Dedifferentiated amniotic fluid mesenchymal stem cell (primary cell): ENCODE measurements at regions not wholly inside any gene's neighbourhood (a gene's known extent, or its start where the extent isn't known, plus 50 kb on each side); places are given as distances from the start of the nearest gene placed in this dataset.

Experiments used
- DNase-seq: peaks from one replicate; pipeline ENCODE4 v3.0.0-alpha.2; 2016; ENCODE audit errors: extremely low spot score

DNA sequence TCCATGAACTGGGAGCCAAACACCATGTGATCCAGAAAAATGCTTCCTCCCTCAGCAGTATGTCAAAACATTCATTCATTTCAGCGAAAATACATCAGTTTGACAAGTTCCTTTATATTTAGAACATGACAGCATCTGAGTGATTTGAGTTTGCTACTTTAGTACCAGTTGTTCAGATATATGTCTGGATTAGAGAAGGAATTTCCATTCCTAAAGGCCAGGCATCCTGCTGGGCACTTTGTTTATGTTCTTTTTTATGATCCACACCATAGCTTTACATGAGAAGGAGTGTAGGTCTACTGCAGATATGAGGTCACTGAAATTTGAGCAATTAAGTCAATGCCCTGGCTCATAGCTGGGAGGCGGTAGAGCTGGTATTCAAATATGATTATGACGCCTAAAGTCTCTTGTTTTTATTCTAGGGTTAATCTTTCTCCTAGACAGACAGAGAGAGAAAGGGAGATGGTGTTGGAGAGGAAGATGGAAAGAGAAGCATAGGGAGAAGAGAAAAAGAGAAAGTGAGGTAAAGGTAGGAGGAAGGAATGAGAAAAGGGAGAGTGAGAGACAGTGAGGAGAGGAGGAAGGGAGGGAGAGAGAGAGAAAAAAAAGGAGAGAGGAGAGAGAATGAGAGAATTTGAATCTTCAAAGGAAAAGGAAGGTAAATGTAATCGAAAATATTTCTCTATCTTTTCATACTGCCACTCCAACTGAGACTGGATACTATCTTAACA is 839.5 kb upstream of the FANCL start:
- DNase-seq: no peak

DNA sequence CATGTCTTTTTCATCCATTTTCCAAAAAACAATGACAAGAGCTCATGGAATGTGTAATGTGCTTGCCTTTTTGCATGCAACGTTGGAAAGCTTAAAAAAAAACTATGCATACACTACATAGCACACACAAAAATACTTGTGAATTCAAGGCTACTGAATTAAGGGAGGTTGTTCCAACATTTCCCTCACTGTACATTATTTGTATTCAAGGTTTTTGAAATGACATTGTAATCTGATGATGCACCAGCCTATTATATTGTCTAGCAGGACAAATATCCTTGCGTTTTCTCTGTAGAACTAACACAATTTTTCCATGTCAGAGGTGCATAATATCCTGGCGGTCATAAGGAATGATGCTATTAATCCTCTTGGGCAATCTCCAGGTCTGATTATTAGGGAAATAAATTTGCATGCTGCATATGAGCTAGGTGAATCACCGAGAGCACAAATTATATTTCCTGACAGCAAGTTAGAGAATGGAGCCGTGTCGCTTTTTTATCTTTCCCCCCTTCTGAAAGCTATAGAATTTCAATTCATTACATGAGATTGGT is 836.9 kb upstream of the FANCL start:
- DNase-seq: no peak

DNA sequence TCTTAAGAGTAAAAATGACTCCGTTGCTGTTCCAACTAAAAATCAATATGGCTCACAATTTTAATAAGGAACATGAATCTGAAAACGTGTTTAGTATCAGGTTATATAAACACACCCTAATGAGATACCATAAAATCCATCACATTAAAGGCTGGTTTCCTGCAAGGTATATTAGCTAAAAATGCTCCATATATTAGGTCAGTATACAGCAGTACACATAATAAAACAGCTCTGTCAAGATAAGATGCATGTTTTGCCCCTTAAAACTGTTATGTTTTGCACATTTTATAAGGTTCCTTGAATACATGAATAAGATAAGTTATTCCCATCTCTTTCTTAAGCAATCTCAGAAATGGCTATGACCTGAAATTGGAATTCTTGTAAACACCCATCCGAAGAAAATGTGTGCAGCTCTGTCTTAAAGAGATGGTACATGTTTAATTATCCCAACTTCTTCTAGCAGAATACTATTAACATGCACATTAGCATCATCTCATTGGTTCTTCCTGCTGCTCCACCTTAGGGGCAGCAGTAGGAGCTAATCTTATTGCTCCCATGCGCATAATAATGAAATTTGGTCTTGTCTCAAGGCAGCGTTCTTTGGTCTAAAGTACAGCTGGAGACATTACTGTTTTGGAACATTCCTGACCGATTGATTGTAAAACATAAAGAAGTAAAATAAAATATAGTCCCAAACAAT is 836.1 kb upstream of the FANCL start:
- no peak for DNase-seq

DNA sequence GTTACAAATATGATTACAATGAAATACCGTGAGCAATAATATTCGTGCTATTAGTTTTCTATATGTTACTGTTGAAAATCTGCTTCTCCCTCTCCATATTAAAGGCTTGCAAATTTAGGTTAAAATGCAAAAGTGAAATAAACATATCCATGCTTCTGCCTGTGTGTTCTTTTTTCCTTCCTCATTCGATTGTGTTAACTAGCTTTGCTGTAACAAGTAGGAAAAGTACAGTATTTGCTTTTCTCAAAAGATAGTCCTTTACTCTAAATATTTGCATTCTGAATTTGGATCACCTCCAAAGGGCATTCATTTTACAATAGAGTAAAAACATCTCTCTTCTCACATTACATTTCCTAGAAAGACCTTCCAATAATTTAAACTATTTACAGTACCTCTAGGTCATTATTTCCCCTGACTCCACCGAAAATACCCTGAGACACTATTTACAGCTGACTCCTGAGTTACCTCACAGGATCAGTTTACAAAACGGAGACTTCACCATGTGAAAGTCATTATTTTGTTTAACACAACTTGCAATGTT is 835.0 kb upstream of the FANCL start:
- no peak for DNase-seq

DNA sequence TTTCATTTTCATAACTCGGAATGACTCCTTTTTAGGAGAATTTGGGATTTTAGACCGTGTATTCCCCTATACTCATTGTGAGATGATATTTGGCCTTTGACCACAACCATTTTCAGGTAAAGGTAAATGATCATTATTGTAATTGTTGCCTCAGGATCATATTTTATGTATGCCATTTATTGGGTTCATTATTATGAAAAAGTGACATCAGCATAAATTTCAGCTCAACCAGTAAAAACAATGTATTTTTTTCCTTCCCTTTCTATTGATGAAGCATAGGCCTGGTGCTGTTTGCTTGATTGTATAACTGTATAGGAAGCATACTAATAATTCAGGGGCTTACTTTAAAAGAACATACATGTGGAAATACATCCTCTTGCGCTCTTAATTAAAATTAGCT is 832.9 kb upstream of the FANCL start:
- DNase-seq: no peak

DNA sequence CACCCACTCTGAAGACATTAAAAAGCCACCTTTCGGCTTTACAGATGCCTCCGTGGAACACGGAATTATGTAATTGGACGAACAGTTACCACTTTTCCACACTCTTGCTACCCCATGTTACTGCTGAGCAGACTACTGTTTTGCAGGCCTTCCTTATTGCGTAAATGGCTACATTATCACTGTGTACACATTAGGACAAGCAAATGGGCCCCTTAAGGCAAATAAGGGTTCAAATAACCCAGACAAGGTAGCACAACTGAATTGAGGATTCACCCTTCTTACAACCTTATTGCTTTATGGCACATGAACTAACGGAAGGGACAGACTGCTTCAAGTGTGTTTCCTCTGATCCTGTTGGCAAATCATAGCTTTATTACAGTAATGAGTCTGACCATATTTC is 832.2 kb upstream of the FANCL start:
- DNase-seq: no peak

DNA sequence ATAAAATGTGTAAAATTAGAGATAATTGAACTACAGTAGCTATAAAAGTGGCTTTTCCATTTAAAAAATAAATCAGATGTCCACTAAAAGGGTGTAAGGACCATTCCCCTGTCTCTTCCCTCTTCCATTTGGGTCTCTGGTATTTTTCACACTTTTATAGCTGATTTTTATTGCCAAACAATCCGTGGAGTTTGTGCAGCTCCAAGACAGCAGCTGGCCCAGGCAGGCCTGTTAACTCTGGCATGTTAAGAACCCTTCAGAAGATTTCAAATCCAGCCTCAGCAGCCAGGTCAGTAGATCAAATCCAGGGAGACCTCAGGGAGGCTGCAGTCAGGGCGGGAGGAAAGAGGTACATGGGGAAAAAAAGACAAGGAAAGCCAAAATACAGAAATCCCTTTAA is 827.1 kb upstream of the FANCL start:
- no peak for DNase-seq

DNA sequence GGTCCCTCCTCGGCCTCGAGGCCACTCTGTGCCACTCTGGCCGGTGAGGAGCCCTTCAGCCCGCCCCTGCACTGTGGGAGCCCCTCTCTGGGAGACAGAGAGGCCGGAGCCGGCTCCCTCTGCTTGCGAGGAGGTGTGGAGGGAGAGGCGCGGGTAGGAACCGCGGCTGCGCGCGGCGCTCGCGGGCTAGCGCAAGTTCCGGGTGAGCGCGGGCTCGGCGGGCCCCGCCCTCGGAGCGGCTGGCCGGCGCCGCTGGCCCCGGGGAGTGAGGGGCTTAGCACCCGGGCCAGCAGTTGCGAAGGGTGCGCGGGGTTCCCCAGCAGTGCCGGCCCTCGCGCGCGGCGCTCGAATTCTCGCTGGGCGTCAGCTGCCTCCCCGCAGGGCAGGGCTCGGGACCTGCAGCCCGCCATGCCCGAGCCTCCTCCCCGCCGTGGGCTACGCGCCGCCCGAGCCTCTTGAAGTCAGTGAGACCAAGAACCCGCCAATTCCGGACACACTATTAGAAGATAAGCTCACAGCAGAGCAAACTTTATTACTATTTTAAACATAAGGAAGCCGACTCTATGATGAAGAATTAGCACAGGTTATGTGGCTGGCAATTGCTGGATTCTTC is 825.8 kb upstream of the FANCL start:
- no peak for DNase-seq

DNA sequence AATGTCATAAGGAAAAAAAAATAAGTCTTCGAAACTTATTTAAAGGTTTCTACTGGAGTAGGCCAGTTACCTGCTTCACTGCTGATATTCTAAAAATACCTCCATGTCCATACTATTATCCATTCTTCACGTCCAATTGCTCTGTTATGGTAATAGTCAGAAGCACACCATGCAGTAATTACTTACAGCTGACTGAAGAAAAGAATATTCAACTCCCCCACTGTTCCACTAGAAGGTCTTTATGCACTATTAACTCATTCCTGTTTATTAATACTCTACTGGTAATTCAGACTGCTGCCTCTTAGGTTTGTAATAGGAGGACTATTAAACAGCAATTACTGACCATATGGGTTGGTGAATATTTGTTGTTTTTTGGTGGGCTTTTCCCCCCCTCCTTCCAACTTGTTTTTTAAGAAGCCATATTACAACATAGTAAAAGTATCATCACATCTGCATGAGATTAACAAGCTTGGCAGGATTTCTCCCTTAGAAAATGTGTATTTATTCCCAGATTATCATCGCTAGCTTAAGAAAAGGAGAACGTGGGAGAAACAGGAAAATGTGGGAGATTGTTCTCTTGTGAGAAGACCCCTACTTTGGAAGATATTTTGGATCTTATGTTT is 806.4 kb upstream of the FANCL start:
- no peak for DNase-seq

DNA sequence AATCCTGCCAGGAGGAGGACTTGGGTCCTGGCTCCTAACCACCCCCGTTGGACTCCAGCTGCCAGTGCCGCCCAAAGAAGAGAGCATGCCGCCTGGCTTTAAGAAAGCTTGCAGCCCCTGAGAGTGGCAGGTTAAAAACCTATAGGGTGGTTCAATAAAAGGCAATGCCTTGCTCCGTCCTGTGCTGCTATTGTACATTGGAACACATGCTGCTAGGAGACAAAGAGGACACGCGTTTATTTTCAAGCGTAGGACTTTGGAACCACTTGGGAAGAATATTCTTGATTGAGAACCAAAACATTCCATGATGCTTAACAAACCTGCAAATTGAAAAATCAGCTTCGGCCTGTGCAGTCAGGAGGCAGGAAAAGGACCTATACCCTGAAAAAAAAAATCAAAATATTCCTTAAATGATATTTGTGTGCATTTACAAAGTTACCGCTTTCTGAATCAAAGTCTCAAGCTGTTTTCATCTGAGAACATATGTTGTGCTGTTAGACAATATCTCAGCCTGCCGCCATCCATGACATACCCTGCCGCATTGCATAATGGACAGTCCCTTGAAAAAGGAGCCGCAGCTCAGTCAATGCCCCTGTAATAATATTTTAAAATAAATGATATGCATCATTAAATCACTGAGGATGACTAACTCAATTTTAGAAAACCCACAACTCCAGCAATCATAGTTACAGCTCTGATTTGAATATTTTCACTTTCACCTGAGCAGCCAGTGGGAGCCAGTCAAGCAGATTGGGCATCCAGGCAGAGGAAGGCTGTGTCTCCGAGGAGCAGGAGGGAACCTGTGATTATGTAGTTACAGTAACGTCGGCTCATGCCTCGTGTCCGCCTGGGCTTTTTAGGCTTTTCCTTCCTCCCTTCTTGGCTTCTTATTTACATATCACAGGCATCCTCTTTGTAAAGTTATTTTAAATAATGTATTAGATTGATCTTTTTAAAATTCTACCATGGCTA is 805.6 kb upstream of the FANCL start:
- no peak for DNase-seq

DNA sequence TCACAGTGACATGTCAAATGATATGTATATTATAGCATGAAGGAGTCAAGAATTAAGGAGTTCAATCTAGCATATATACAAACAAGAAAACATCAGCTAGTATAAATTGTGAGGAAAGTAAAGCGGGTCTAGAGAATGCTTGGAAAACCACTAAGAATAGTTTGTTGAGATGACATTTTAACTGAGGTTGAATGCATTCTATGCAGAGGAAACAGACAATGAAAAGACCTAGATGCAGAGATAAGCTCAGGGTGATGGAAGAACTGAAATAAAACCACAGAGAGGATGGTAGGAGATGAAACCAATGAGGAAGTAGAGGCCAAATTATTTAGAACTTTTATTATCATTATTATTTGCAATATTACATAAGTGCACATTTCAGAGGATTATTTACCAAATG is 803.6 kb upstream of the FANCL start:
- no peak for DNase-seq

DNA sequence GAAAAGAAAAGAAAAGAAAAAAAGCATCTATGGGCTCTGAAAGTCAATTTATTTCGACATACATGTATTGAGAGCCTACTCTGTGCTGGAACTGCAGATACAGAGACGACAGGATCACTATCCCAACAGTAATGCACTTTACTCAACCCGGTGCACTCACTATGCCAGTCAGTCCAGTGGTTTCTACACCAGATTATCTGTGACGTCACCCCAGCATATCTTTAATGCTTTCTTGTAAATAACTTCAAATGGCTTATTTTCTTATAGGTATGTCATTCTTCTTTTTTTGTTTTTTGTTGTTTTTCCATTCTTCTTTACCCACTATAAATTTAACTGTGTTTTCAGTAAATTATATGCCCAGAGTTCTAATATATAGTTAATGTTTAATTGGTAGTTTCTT is 800.0 kb upstream of the FANCL start:
- DNase-seq: no peak

DNA sequence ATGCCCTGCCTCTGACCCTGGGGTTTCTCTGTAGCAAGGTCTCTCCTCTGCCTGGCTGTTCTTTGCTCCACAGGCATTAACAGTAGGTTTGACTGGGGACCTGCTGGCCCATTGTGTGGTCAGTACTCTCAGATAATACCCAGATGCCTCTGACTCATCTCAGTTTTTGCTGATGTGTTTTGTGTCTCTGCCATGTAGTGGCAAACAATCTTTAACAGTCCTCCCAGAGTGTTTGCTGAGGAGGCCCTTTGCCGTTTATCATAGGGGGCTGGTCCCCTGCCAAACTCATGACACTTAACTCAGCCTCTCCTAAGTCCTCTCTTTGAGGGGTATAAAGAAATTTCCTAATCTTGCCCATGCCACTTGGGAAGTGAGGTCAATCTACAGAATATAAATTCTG is 793.7 kb upstream of the FANCL start:
- DNase-seq: no peak

DNA sequence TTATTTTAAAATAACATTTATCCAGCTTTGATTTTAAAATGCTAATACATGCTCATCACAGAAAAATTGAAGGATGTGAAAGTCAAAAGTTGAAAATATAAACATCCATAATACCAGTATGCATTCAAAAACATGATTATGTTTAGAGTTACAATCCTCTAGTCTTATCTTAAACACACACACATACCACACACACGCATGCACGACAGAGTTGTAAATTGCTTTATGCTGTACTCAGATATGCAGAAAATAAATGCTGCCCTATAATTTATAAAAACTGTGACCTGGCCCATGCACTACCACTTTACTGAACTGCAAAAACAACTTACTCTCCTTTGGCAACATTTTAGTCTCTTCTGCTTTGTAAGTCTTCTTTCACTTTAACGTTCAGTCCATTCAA is 793.0 kb upstream of the FANCL start:
- no peak for DNase-seq

DNA sequence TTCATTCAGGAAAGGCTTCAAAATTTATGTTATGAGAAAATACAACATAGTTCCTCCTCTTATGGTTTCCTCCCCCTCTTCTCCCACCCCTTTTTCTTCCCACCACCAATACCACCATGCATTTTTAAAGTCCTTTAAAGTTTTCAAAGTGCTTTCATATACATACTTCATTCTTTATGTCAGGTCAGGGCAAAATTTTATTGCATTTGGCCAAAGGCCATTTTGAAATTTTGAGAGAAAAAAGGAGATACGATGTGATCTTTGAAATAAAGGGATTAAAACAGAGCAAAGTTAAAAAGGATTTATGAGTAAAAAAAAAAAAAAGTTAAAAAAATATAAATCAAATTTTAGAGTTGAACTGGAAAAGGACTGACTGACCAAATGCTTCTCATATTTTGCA is 792.5 kb upstream of the FANCL start:
- DNase-seq: no peak

DNA sequence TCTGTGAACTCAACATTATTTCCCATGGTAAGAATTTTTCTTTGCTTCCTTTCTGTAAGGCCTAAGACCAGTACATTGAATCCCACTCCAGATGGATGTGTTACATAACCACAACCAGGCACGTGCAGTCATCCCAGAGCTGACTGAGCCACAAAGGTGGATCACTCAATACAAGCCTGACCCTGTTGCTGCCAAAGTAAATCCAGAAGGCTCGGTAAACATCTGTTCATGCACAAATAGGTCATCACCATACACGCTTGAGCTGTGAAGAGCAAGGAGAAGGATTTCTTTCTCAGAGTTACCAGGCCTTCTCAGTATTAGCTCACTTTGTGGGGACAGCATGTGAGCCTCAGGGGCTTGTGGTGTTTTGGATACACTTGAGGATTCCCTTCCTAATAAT is 791.4 kb upstream of the FANCL start:
- DNase-seq: no peak

DNA sequence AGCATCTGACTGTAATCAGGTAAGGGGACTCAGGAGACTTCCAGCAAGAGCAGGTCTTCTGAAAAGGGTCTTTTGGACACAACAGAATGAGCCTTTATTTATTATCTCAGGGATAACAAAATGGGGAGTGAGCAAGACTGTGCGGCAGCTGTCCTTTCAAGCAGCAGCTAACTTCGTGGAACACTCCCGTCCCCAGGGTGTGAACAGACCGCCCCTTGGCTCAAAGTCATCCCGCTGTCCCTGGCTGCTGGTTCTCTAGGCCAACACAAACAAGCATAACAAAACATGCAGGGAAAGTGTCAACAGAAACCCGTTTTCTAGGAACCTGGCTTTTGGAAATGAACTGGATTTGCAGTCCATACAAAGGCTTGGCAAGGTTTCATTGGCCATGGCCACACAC is 787.9 kb upstream of the FANCL start:
- DNase-seq: no peak

DNA sequence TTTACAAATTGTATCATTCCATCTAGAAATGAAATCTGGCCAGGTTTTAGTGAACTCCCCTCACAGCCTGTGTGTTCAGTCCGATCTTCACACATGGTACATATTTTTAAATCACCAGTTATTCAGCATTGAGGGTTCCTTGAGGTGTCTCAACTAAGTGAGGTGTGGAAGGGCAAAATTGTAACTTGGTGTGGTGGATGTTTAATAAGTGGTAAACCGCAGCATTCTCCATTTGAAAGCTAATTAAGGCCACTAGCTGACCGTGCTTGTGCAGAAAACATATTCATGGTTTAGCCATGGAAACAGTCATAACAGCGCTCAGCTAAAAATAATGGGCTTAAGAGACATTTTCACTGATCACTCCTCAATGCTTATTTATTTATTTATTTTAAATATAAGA is 786.2 kb upstream of the FANCL start:
- DNase-seq: no peak

DNA sequence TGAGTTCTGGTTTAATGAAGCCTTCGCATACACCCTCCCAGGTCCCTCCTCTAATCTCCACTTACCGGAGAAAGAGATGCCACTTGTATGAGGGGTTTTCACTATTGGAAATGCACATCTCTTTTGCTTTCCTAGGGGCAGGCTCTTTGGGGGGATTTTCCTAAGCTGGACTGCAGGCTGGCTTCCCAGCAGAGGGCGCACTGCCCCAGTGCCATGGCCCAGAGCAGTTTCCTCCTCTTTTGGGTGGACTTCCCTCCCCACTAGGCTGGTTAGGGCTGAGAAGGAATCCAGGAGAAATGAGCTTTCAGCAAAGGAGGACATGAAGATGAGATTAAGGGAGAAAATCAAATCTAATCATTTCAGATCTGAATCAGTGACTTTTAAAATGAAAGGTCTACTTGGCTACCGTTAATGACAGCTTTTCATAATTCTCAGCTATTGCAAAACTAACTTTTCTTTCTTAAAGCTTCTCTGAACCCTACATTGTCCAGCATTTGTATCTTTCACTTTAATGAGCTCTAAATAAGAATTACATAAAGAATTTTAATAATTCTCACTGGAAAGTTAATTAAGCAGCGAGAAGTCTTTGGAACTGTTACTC is 784.1 kb upstream of the FANCL start:
- DNase-seq: no peak

DNA sequence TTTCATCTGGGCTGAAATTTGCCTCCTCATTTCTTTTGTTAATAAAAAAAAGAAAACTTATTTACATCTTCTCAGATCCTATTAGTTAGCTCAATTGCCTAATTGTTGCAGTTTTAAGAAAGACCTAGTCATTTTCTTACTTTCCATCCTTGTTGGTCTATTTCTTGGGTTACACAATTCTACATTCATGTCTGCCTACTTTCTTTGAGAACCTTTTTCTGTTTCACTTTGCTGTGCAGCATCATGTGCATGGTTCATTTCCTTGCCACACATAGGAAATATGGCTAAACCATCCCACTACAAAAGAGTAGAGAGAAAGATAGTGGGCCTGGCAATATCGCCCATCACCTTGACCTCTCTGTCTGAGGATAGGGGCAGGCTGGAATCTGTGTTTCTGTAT is 780.7 kb upstream of the FANCL start:
- no peak for DNase-seq
